K562 (cell line): ENCODE measurements at regions not wholly inside any gene's neighbourhood (a gene's known extent, or its start where the extent isn't known, plus 50 kb on each side); places are given as distances from the start of the nearest gene placed in this dataset.

ENCODE experiments used
- ATAC-seq: fragments of 200-7000 bp; cut with Tn5 transposase; 3 replicates; pipeline ENCODE4 v1.9.1; 2020; ENCODE audit warnings: moderate library complexity
- BruUV-seq: library from RNA; stranded (reverse); fragments of 400-500 nt; replicated peaks from 2 replicates; lab custom pipeline; 2021; lab: Mats Ljungman, UMichigan
- CTCF ChIA-PET: fragments of 300-600 bp; formaldehyde crosslinking; extraction: SDS; loops from one replicate; lab custom pipeline; 2021; ENCODE audit warnings: low intra/inter-chr PET ratio; lab: Yijun Ruan, JAX
- POLR2A ChIA-PET: fragments of 300-600, 350-650 bp; sonication (Branson Sonifier 250); formaldehyde crosslinking; extraction: SDS; loops from one replicate; lab custom pipeline; 2021; ENCODE audit warnings: antibody characterized with exemption, inconsistent platforms; lab: Yijun Ruan, JAX
- DNase-seq, 4 experiments: peaks; one replicate each; pipeline versions ENCODE4 v3.0.0 to v3.0.0-alpha.2; 2011 to 2018; ENCODE audit warnings: low spot score in 3 of 4, mixed read lengths in 3 of 4; ENCODE audit errors: extremely low read depth in 1 of 4
- FAIRE-seq: peaks from 2 replicates; lab custom pipeline; 2011; peaks lifted over from hg19 to GRCh38; lab: Jason Lieb, UNC
- H2AFZ ChIP-seq: 2 replicates; pipeline ENCODE4 v1.6.0; 2011; ENCODE audit warnings: low read depth, low read length, control low read depth, inconsistent platforms
- H3K27ac ChIP-seq: fragments of 200-600 bp; 3 replicates; pipeline ENCODE4 v1.8.0; 2011; ENCODE audit warnings: low read depth, mild to moderate bottlenecking, control low read depth, inconsistent platforms, low read length, moderate library complexity, mixed read lengths; ENCODE audit errors: extremely low read depth
- H3K27me3 ChIP-seq, 2 experiments: fragments of 300-600 bp in 1 of 2; 2 replicates in 1 of 2; 3 replicates in 1 of 2; pipeline versions ENCODE4 v1.6.0 to v1.8.0; 2011; ENCODE audit warnings: inconsistent platforms in 2 of 2, low read length in 2 of 2, mild to moderate bottlenecking in 1 of 2, mixed read lengths in 1 of 2, moderate library complexity in 1 of 2; ENCODE audit not compliant: control insufficient read depth in 2 of 2, insufficient read depth in 2 of 2
- H3K36me3 ChIP-seq: fragments of 300-600 bp; 3 replicates; pipeline ENCODE4 v1.8.0; 2011; ENCODE audit warnings: mild to moderate bottlenecking, low read length, inconsistent platforms; ENCODE audit not compliant: control insufficient read depth, insufficient read depth
- H3K4me1 ChIP-seq, 2 experiments: fragments of 200-600 bp in 1 of 2; replicated peaks in 1 of 2; 2 replicates in 1 of 2; 3 replicates in 1 of 2; pipeline versions ENCODE4 v1.5.1 to v1.8.0; 2011; ENCODE audit warnings: inconsistent platforms in 2 of 2, low read length in 2 of 2, mild to moderate bottlenecking in 1 of 2, mixed read lengths in 1 of 2, moderate library complexity in 1 of 2; ENCODE audit not compliant: control insufficient read depth in 2 of 2, insufficient read depth in 2 of 2
- H3K4me2 ChIP-seq: 2 replicates; pipeline ENCODE4 v1.6.1; 2011; ENCODE audit warnings: low read length, control low read depth, inconsistent platforms, mixed read lengths; ENCODE audit not compliant: insufficient read depth
- H3K4me3 ChIP-seq: fragments of 200-600 bp; sonication (generic), shearing (Covaris generic); 2 replicates; pipeline ENCODE4 v1.5.1; 2016; ENCODE audit warnings: control low read depth, inconsistent platforms
- H3K79me2 ChIP-seq: fragments of 200-600 bp; 3 replicates; pipeline ENCODE4 v1.8.0; 2011; ENCODE audit warnings: low read length, inconsistent platforms; ENCODE audit not compliant: control insufficient read depth, insufficient read depth
- H3K9ac ChIP-seq, 2 experiments: 2 replicates each; pipeline versions ENCODE4 v1.6.0 to v1.6.1; 2011; ENCODE audit warnings: low read depth in 2 of 2, low read length in 2 of 2, control low read depth in 1 of 2, inconsistent platforms in 1 of 2, mild to moderate bottlenecking in 1 of 2, mixed read lengths in 1 of 2; ENCODE audit not compliant: insufficient read depth in 1 of 2
- H3K9me1 ChIP-seq: one replicate; pipeline ENCODE4 v1.6.0; 2011; ENCODE audit warnings: inconsistent platforms, mild to moderate bottlenecking, low read length, moderate library complexity; ENCODE audit not compliant: control insufficient read depth, insufficient read depth
- H3K9me3 ChIP-seq: replicated peaks from 2 replicates; pipeline ENCODE4 v1.5.1; 2011; ENCODE audit warnings: low read depth, low read length, inconsistent platforms; ENCODE audit not compliant: control insufficient read depth, insufficient read depth
- H4K20me1 ChIP-seq: replicated peaks from 2 replicates; pipeline ENCODE4 v1.6.1; 2011; ENCODE audit warnings: low read length, inconsistent platforms, mixed read lengths; ENCODE audit not compliant: control insufficient read depth, insufficient read depth
- ELF1 ChIP-seq: fragments of 200-800 bp; sonication (Bioruptor generic); IDR thresholded peaks from 2 replicates; pipeline ENCODE4 v1.6.1; 2016; ENCODE audit warnings: missing genetic modification characterization, missing compliant biosample characterization
- GABPB2 ChIP-seq: fragments of 250-450 bp; sonication (Bioruptor Pico); conservative IDR thresholded peaks from 2 replicates; pipeline ENCODE4 v1.5.1; 2021; ENCODE audit warnings: mild to moderate bottlenecking
- ILK ChIP-seq: fragments of 450-650 bp; IDR thresholded peaks from 2 replicates; pipeline ENCODE4 v1.6.1; 2016; ENCODE audit warnings: missing genetic modification characterization, low read depth, mild to moderate bottlenecking, missing compliant biosample characterization, moderate library complexity, borderline replicate concordance
- MAZ ChIP-seq, 2 experiments: fragments of 450-650 bp in 1 of 2; sonication (generic) in 1 of 2; formaldehyde crosslinking; IDR thresholded peaks in 1 of 2; conservative IDR thresholded peaks in 1 of 2; 2 replicates each; pipeline versions ENCODE4 v1.4.0 to v1.5.0; 2020; ENCODE audit warnings: mild to moderate bottlenecking in 1 of 2, missing genetic modification reagents in 1 of 2
- MECOM ChIP-seq: fragments of 250-450 bp; sonication (Bioruptor Pico); IDR thresholded peaks from 2 replicates; pipeline ENCODE4 v1.8.0; 2022; ENCODE audit warnings: inconsistent platforms
- MYBL2 ChIP-seq, 2 experiments: fragments of 450-650 bp in 1 of 2; sonication (generic) in 1 of 2; formaldehyde crosslinking in 1 of 2; IDR thresholded peaks; 2 replicates each; pipeline versions ENCODE4 v1.6.1 to v1.8.1; 2017 to 2022; ENCODE audit warnings: borderline replicate concordance in 1 of 2, inconsistent platforms in 1 of 2, low read depth in 1 of 2, mild to moderate bottlenecking in 1 of 2, missing genetic modification reagents in 1 of 2, moderate library complexity in 1 of 2
- PHTF2 ChIP-seq: fragments of 250-450 bp; sonication (Bioruptor Pico); IDR thresholded peaks from 2 replicates; pipeline ENCODE4 v1.5.0; 2021; ENCODE audit warnings: mild to moderate bottlenecking
- POLR2AphosphoS5 ChIP-seq: IDR thresholded peaks from 2 replicates; pipeline ENCODE4 v1.6.1; 2011; ENCODE audit warnings: mild to moderate bottlenecking, low read depth, low read length, moderate library complexity; ENCODE audit not compliant: control insufficient read depth, insufficient read depth
- SRSF1 ChIP-seq: fragments of 200-400 bp; formaldehyde crosslinking; IDR thresholded peaks from 2 replicates; pipeline ENCODE4 v1.6.1; 2017; ENCODE audit warnings: mild to moderate bottlenecking, low read depth, low read length, moderate library complexity
- ZFP36 ChIP-seq: fragments of 150-350 bp; IDR thresholded peaks from 2 replicates; pipeline ENCODE4 v1.6.1; 2018; ENCODE audit warnings: low read length, low read depth; ENCODE audit not compliant: partially characterized antibody
- ZNF445 ChIP-seq: fragments of 250-450 bp; sonication (Bioruptor Pico); IDR thresholded peaks from 2 replicates; pipeline ENCODE4 v1.4.0; 2020; ENCODE audit warnings: low read depth, mild to moderate bottlenecking, moderate library complexity
- WGBS: fragments of 100-300 bp; shearing (Covaris generic); methylation state at CpG from one replicate; pipeline ENCODE4 v1.1.6; 2016; ENCODE audit warnings: low coverage, mixed read lengths; ENCODE audit not compliant: insufficient coverage; ENCODE audit errors: missing lambda C conversion rate; 5-methylcytosine and 5-hydroxymethylcytosine counted together
- in situ Hi-C: fragments of 300-500 bp; cut with MboI; formaldehyde crosslinking; loops from 4 replicates; pipeline ENCODE4 v1.15.0; 2018; ENCODE audit warnings: inconsistent platforms, mixed read lengths
- intact Hi-C: fragments of 100-400 bp; cut with micrococcal nuclease; formaldehyde crosslinking; loops from 2 replicates; pipeline ENCODE4 v1.14.2; 2022
- TF ChIP-seq, protein P1 (sequence below): fragments of 250-450 bp; sonication (Bioruptor Pico); IDR thresholded peaks from 2 replicates; pipeline ENCODE4 v1.4.0; 2020; ENCODE audit warnings: mild to moderate bottlenecking, moderate library complexity
- TF ChIP-seq, protein P2 (sequence below), 2 experiments: IDR thresholded peaks in 1 of 2; conservative IDR thresholded peaks in 1 of 2; 2 replicates each; pipeline ENCODE4 v1.6.1; 2016; ENCODE audit warnings: low read depth in 2 of 2, mild to moderate bottlenecking in 1 of 2, missing compliant biosample characterization in 1 of 2, missing genetic modification characterization in 1 of 2, moderate library complexity in 1 of 2

DNA sequence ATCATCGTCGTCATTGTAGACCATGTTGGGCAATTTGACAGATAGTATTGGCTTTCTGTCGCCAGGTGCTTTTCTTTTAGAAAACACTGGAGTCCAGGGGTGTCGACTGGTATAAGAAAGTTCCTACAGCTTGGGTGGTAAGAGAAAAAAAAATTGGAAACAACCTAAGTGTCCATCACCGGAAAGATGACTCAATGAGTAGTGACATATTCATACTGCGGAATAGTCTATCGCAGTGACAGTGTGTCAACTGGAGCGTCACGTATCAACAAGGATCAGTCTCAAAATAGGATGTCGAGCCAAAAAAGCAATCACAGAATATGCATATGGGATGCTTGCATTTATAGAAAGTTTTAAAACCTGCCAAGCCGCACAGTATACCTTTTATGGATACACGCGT, 157.6 kb downstream of the MN1 start (continued):
- TF ChIP-seq, protein P1, sequence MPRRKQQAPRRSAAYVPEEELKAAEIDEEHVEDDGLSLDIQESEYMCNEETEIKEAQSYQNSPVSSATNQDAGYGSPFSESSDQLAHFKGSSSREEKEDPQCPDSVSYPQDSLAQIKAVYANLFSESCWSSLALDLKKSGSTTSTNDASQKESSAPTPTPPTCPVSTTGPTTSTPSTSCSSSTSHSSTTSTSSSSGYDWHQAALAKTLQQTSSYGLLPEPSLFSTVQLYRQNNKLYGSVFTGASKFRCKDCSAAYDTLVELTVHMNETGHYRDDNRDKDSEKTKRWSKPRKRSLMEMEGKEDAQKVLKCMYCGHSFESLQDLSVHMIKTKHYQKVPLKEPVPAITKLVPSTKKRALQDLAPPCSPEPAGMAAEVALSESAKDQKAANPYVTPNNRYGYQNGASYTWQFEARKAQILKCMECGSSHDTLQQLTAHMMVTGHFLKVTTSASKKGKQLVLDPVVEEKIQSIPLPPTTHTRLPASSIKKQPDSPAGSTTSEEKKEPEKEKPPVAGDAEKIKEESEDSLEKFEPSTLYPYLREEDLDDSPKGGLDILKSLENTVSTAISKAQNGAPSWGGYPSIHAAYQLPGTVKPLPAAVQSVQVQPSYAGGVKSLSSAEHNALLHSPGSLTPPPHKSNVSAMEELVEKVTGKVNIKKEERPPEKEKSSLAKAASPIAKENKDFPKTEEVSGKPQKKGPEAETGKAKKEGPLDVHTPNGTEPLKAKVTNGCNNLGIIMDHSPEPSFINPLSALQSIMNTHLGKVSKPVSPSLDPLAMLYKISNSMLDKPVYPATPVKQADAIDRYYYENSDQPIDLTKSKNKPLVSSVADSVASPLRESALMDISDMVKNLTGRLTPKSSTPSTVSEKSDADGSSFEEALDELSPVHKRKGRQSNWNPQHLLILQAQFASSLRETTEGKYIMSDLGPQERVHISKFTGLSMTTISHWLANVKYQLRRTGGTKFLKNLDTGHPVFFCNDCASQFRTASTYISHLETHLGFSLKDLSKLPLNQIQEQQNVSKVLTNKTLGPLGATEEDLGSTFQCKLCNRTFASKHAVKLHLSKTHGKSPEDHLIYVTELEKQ (CRISPR knock-in tag): no peak
- TF ChIP-seq GABPB2 (CRISPR knock-in tag): no peak

DNA sequence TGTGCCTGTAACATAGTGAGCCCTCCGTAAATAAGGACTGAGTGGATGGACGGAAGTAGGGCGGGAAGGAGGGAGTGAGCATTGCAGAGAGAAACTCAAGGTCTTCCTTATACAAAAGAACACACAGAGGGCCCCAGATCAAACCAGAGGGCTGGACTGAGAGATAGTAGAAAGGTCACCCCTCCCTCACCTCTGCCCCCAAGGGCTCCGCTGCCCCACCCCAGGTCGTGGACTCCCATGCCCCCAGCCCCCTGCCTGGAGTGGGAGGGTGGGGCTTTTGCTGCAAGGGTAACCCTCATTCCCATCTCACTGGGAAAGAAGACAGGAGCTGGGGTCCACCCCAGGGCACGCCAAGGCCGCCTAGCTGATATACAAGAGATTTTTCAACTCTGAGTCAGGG, 157.0 kb downstream of the MN1 start:
- DNase-seq (no peak), FAIRE-seq (no peak)
- intact Hi-C loops (no loop called here), in situ Hi-C loops (no loop called here)
- Histone ChIP-seq H3K27ac (no peak overlapping the region), H3K9ac (no peak overlapping the region), H3K27me3 (peaks cover 0 to 13% of the 10 kb centered on the region in 2 experiments; a peak in 2 of 5 replicates), H3K9me1 (no peaks in the 10 kb centered on the region), H4K20me1 (no peaks in the 10 kb centered on the region), H3K4me3 (no peak overlapping the region), H3K9me3 (no peaks in the 10 kb centered on the region), H3K4me1 (peaks cover 0 to 5% of the 10 kb centered on the region in 2 experiments; a peak in 2 of 5 replicates)
- CTCF ChIA-PET: no interaction called here
- no TSS peak for BruUV-seq
- TF ChIP-seq MECOM (CRISPR knock-in tag) (no peak), ELF1 (tag) (no peak), POLR2AphosphoS5 (no peak), SRSF1 (no peak), ILK (no peak), PHTF2 (CRISPR knock-in tag) (no peak), MAZ (CRISPR knock-in tag; conservative IDR thresholded peaks at IDR 0.05 in 1 of 2, IDR thresholded peaks at IDR 0.05 in 1 of 2) (no peak), ZNF445 (no peak), ZFP36 (no peak), MYBL2 (IDR thresholded peaks at IDR 0.05; ENCODE audit: low read depth) (no peak), MYBL2 (CRISPR knock-in tag; IDR thresholded peaks at IDR 0.05; ENCODE audit: borderline replicate concordance) (no peak)
- TF ChIP-seq, protein P2, sequence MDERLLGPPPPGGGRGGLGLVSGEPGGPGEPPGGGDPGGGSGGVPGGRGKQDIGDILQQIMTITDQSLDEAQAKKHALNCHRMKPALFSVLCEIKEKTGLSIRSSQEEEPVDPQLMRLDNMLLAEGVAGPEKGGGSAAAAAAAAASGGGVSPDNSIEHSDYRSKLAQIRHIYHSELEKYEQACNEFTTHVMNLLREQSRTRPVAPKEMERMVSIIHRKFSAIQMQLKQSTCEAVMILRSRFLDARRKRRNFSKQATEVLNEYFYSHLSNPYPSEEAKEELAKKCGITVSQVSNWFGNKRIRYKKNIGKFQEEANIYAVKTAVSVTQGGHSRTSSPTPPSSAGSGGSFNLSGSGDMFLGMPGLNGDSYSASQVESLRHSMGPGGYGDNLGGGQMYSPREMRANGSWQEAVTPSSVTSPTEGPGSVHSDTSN (CRISPR knock-in tag; IDR thresholded peaks at IDR 0.05; ENCODE audit: low read depth): no peak
- TF ChIP-seq, protein P2 (tag; conservative IDR thresholded peaks at IDR 0.05; ENCODE audit: low read depth): no peak
- TF ChIP-seq, all 486 proteins: peak for 0
- no peaks in the 10 kb centered on the region for H3K36me3 ChIP-seq
- H2AFZ ChIP-seq: no peak overlapping the region
- ATAC-seq: no peak
- POLR2A ChIA-PET: no interaction called here
- WGBS: 7% methylated on average over 5 of the region's 7 CpGs
- H3K4me2 ChIP-seq: no peak overlapping the region
- no peaks in the 10 kb centered on the region for H3K79me2 ChIP-seq
